GM12878 (cell line): ENCODE measurements at regions not wholly inside any gene's neighbourhood (a gene's known extent, or its start where the extent isn't known, plus 50 kb on each side); places are given as distances from the start of the nearest gene placed in this dataset.

Source experiments
- BCL3 ChIP-seq: IDR thresholded peaks from 2 replicates; pipeline ENCODE4 v1.6.1; 2011; ENCODE audit warnings: borderline replicate concordance, low read depth, mild to moderate bottlenecking, moderate library complexity, low read length; ENCODE audit not compliant: insufficient read depth, poor library complexity, severe bottlenecking
- CREB1 ChIP-seq: IDR thresholded peaks from 2 replicates; pipeline ENCODE4 v1.6.1; 2012; ENCODE audit warnings: low read depth, mild to moderate bottlenecking, inconsistent platforms
- CTCF ChIP-seq, 3 experiments: IDR thresholded peaks in 2 of 3; conservative IDR thresholded peaks in 1 of 3; 2 replicates each; pipeline ENCODE4 v1.5.1; 2011; ENCODE audit warnings: low read depth in 3 of 3, low read length in 3 of 3, mild to moderate bottlenecking in 3 of 3, control low read depth in 2 of 3, moderate library complexity in 2 of 3, inconsistent platforms in 1 of 3, mixed read lengths in 1 of 3; ENCODE audit not compliant: control insufficient read depth in 2 of 3, insufficient read depth in 1 of 3; ENCODE audit errors: extremely low read depth in 1 of 3
- GABPA ChIP-seq: IDR thresholded peaks from 2 replicates; pipeline ENCODE4 v1.6.1; 2014; ENCODE audit warnings: antibody characterized with exemption, low read depth, mild to moderate bottlenecking, inconsistent platforms
- IKZF1 ChIP-seq: fragments of 450-650 bp; conservative IDR thresholded peaks from 2 replicates; pipeline ENCODE4 v1.6.1; 2017; ENCODE audit warnings: antibody characterized with exemption, mild to moderate bottlenecking
- JUND ChIP-seq: IDR thresholded peaks from 2 replicates; pipeline ENCODE4 v1.6.1; 2012; ENCODE audit warnings: low read depth, mild to moderate bottlenecking, low read length, improper control_type of control experiment, moderate library complexity
- NR2C2 ChIP-seq: IDR thresholded peaks from 2 replicates; pipeline ENCODE4 v1.6.1; 2011; ENCODE audit warnings: borderline replicate concordance, low read depth; ENCODE audit not compliant: control insufficient read depth, insufficient read length
- RCOR1 ChIP-seq: conservative IDR thresholded peaks from 2 replicates; pipeline ENCODE4 v1.6.1; 2012; ENCODE audit warnings: low read depth, low read length, improper control_type of control experiment
- REST ChIP-seq: IDR thresholded peaks from 2 replicates; pipeline ENCODE4 v1.6.1; 2012; ENCODE audit warnings: mild to moderate bottlenecking, low read depth, low read length
- SP1 ChIP-seq: IDR thresholded peaks from one replicate; pipeline ENCODE4 v1.6.1; 2011; ENCODE audit warnings: low read depth, low read length
- SRF ChIP-seq, 2 experiments: IDR thresholded peaks; 2 replicates each; pipeline ENCODE4 v1.6.1; 2011; ENCODE audit warnings: low read depth in 2 of 2, low read length in 2 of 2, mild to moderate bottlenecking in 1 of 2, moderate library complexity in 1 of 2

DNA sequence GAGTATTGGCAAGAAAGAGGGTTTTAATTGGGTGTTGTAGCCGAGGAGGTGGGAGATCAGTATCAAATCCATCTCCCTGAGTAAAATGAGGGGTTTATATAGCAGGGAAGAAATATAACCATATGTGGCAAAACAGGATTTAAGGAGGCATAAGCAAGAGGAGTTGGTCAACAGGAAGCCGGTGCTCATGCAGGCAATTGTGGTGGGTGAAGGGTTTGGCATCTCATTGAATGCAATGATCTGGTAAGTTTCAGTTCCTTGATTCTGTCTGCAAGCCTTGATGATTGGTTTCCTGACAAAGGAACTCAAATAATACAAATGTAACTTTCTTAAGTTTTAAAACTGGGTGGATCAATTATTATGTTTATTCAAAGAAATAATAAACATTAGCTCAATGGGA is 564.4 kb upstream of the LINC00305 start:
- no peak for TF ChIP-seq CTCF (IDR thresholded peaks at IDR 0.05 in 2 of 3, conservative IDR thresholded peaks at IDR 0.05 in 1 of 3; ENCODE audit: control insufficient read depth in 2 of 3, extremely low read depth in 1 of 3, insufficient read depth in 1 of 3, low read depth in 3 of 3, low read length in 3 of 3)
- no peak; the same call in 1 of the 2 replicates for TF ChIP-seq IKZF1
- no peak for TF ChIP-seq NR2C2
- TF ChIP-seq GABPA, result no peak
- no peak for TF ChIP-seq RCOR1
- TF ChIP-seq SRF (IDR thresholded peaks at IDR 0.05; ENCODE audit: low read depth in 2 of 2, low read length in 2 of 2), result no peak
- no peak for TF ChIP-seq REST
- TF ChIP-seq CREB1, result no peak
- TF ChIP-seq BCL3, result no peak
- no peak for TF ChIP-seq JUND
- no peak for TF ChIP-seq SP1
